Body of pancreas (tissue), 4 donors: ENCODE measurements at regions not wholly inside any gene's neighbourhood (a gene's known extent, or its start where the extent isn't known, plus 50 kb on each side); places are given as distances from the start of the nearest gene placed in this dataset.

ENCODE experiments used
- POLR2A ChIP-seq, 3 donors: fragments of 450-650 bp; IDR thresholded peaks; one replicate each; pipeline ENCODE4 v1.6.1; 2016; ENCODE audit warnings: antibody characterized with exemption in 3 of 3, mild to moderate bottlenecking in 2 of 3
- TF ChIP-seq, protein P1 (sequence below), 7 experiments: fragments of 450-650 bp in 4 of 7; fragments of 200-600 bp in 3 of 7; sonication (generic) in 3 of 7; IDR thresholded peaks; one replicate each; pipeline ENCODE4 v1.5.1; 2016 to 2019; ENCODE audit warnings: antibody characterized with exemption in 7 of 7

- TF ChIP-seq, protein P1, sequence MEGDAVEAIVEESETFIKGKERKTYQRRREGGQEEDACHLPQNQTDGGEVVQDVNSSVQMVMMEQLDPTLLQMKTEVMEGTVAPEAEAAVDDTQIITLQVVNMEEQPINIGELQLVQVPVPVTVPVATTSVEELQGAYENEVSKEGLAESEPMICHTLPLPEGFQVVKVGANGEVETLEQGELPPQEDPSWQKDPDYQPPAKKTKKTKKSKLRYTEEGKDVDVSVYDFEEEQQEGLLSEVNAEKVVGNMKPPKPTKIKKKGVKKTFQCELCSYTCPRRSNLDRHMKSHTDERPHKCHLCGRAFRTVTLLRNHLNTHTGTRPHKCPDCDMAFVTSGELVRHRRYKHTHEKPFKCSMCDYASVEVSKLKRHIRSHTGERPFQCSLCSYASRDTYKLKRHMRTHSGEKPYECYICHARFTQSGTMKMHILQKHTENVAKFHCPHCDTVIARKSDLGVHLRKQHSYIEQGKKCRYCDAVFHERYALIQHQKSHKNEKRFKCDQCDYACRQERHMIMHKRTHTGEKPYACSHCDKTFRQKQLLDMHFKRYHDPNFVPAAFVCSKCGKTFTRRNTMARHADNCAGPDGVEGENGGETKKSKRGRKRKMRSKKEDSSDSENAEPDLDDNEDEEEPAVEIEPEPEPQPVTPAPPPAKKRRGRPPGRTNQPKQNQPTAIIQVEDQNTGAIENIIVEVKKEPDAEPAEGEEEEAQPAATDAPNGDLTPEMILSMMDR (IDR thresholded peaks at IDR 0.05) = no peak
- TF ChIP-seq POLR2A (IDR thresholded peaks at IDR 0.05) = no peak
These were observed 81.2 kb upstream of the ATXN7L3B start for GRCh38 chr12:74456431-74456830.
